ENCODE measurements at regions not wholly inside any gene's neighbourhood (a gene's known extent, or its start where the extent isn't known, plus 50 kb on each side); places are given as distances from the start of the nearest gene placed in this dataset.

DNA sequence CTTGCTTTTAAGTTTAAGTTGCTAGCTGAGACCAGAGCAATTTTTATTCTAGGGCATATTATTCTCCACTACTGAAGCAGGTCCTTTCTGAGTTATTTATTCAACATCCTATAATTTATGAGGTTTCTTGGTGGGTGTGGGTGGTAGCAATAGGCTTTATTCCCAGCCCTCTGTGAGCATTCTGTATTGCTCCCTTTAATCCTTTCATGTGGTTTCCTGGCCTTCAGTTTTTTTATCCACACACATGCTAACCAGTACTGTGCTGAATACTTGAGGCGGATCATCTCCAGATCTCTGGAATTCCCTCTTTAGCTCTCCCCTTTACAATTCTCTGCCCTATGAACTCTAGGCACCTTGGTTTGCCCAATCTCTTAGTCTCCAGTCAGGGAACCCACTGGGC, 91.8 kb upstream of the GLRA1 start:
- H3K36me3 ChIP-seq: no peaks in the 10 kb centered on the region
- intact Hi-C loops (cut with DNase I): no loop called here
- WGBS, 2 donors: 95 to 96% methylated on average over 1 of the region's 1 CpG
- H3K27me3 ChIP-seq: no peaks in the 10 kb centered on the region
- TF ChIP-seq POLR2A (IDR thresholded peaks at IDR 0.05): no peak
- TF ChIP-seq, protein P1, sequence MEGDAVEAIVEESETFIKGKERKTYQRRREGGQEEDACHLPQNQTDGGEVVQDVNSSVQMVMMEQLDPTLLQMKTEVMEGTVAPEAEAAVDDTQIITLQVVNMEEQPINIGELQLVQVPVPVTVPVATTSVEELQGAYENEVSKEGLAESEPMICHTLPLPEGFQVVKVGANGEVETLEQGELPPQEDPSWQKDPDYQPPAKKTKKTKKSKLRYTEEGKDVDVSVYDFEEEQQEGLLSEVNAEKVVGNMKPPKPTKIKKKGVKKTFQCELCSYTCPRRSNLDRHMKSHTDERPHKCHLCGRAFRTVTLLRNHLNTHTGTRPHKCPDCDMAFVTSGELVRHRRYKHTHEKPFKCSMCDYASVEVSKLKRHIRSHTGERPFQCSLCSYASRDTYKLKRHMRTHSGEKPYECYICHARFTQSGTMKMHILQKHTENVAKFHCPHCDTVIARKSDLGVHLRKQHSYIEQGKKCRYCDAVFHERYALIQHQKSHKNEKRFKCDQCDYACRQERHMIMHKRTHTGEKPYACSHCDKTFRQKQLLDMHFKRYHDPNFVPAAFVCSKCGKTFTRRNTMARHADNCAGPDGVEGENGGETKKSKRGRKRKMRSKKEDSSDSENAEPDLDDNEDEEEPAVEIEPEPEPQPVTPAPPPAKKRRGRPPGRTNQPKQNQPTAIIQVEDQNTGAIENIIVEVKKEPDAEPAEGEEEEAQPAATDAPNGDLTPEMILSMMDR (IDR thresholded peaks at IDR 0.05): no peak
- no peaks in the 10 kb centered on the region for H3K9me3 ChIP-seq
- DNase-seq: no peak
- no peak overlapping the region for H3K27ac ChIP-seq
- H3K4me1 ChIP-seq: no peaks in the 10 kb centered on the region
- H3K4me3 ChIP-seq (replicated peaks in 1 of 3): no peak overlapping the region

DNA sequence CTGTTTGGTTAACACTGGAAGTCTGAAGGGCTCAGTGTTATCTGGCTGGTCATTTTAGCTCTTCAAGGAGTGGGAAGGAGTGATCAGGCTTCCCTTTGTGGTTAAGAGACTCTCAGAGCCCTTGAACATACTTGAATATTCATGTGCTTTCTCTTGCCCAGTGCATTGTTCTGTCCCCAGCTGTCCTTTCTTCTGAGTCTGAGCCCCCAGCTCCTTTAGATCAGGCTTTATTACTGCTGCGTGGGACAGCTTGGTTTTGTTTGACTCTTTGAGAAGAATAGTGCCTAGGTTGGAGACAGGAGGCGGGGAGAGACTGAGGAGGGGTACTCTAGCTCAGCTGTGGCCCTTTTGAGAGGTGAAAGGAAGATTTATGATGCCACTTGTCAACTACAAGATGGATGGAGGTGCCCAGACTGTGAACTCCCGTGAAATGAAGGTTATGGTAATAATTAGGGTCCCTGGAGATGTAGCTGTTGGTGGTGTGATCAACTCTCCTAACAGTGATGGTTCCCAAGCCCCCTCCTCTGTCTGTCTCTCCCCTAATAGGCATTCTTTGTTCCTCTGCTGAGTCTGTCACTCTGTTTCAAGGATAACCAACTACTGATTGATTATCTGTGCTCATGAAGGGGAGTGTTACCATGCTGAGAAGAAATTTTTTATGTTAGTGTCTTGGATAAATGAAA, 83.1 kb upstream of the GLRA1 start:
- intact Hi-C loops (cut with DNase I): no loop called here
- WGBS, 2 donors: 18 to 33% methylated on average over 3 of the region's 3 CpGs
- DNase-seq: peak; percentile 6 to 9

GRCh38 chr5:152004095-152004494, 79.4 kb upstream of the GLRA1 start:
- no peak overlapping the region for H3K27ac ChIP-seq
- DNase-seq: no peak
- no peaks in the 10 kb centered on the region for H3K27me3 ChIP-seq
- 93 to 94% methylated on average over 13 of the region's 13 CpGs for WGBS, 2 donors
- H3K4me3 ChIP-seq (replicated peaks in 1 of 3): no peak overlapping the region
- intact Hi-C loops (cut with DNase I): no loop called here
- H3K4me1 ChIP-seq: no peaks in the 10 kb centered on the region
- no peak for TF ChIP-seq POLR2A (IDR thresholded peaks at IDR 0.05)
- TF ChIP-seq, protein P1 (IDR thresholded peaks at IDR 0.05): no peak
- H3K36me3 ChIP-seq: no peaks in the 10 kb centered on the region
- H3K9me3 ChIP-seq: no peaks in the 10 kb centered on the region

More for the DNA sequence above, 83.1 kb upstream of the GLRA1 start:
- H3K9me3 ChIP-seq: no peaks in the 10 kb centered on the region
- no peaks in the 10 kb centered on the region for H3K4me1 ChIP-seq
- TF ChIP-seq POLR2A (IDR thresholded peaks at IDR 0.05): no peak
- TF ChIP-seq, protein P1 (IDR thresholded peaks at IDR 0.05): no peak
- no peaks in the 10 kb centered on the region for H3K27me3 ChIP-seq
- no peaks in the 10 kb centered on the region for H3K36me3 ChIP-seq
- H3K27ac ChIP-seq: no peak overlapping the region
- H3K4me3 ChIP-seq (replicated peaks in 1 of 3): no peak overlapping the region

Data from thyroid gland (tissue), 4 donors.